ENCODE measurements at regions not wholly inside any gene's neighbourhood (a gene's known extent, or its start where the extent isn't known, plus 50 kb on each side); places are given as distances from the start of the nearest gene placed in this dataset.

DNA sequence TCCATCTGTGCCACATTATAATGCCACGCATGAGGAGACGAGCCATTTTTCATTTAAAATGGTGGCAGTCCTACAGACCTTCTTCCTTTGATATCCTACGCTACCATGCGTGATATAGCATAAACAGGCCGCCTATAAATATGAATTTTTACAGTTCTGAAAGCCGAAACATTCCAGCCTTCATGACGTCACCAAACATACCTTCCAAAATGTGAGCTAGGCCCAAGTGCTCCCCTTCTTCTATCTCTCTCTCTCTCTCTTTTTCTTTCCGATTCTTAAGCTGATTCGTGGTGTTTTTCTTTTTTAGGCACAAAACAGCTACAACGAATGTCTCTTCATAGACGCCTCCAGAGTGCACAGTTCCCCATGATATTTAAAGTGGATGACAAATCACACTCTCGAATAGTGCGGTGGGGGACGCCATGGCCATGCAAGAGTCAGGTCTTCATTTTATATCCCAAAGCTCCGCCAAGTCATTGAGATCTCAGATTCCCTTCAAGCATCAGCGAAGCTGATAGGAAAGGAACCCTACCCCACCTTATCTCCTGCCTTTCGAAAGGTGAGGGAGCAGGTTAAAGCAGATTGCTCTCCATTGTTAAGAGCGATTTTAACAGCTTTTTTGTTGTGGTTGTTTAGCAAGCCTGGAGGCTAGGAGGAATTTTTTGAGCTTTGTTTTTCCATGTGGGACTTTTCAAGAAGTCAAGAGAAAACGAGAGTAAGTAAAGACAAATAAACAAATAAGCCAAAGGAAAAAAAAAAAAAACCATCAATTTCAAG lies 436.3 kb downstream of the CMPK2 start:
- Histone ChIP-seq H3K27ac (no peak overlapping the region), H3F3A (ENCODE audit: insufficient read depth, low read depth) (no peaks in the 10 kb centered on the region), H3K9me3 (ENCODE audit: insufficient read depth, low read depth) (no peaks in the 10 kb centered on the region), H3K27me3 (ENCODE audit: insufficient read depth, low read depth) (peaks cover 11% of the 10 kb centered on the region), H3K36me3 (ENCODE audit: low read depth) (no peaks in the 10 kb centered on the region), H2AFZ (no peak overlapping the region), H3K79me2 (ENCODE audit: low read depth) (no peaks in the 10 kb centered on the region), H4K20me1 (ENCODE audit: insufficient read depth) (no peaks in the 10 kb centered on the region), H3K9me2 (ENCODE audit: insufficient read depth) (no peaks in the 10 kb centered on the region), H3K4me2 (no peak overlapping the region), H3K4me3 (no peak overlapping the region), H3K4me1 (replicated peaks; ENCODE audit: insufficient read depth) (no peaks in the 10 kb centered on the region)
- TF ChIP-seq, protein P1, sequence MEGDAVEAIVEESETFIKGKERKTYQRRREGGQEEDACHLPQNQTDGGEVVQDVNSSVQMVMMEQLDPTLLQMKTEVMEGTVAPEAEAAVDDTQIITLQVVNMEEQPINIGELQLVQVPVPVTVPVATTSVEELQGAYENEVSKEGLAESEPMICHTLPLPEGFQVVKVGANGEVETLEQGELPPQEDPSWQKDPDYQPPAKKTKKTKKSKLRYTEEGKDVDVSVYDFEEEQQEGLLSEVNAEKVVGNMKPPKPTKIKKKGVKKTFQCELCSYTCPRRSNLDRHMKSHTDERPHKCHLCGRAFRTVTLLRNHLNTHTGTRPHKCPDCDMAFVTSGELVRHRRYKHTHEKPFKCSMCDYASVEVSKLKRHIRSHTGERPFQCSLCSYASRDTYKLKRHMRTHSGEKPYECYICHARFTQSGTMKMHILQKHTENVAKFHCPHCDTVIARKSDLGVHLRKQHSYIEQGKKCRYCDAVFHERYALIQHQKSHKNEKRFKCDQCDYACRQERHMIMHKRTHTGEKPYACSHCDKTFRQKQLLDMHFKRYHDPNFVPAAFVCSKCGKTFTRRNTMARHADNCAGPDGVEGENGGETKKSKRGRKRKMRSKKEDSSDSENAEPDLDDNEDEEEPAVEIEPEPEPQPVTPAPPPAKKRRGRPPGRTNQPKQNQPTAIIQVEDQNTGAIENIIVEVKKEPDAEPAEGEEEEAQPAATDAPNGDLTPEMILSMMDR (conservative IDR thresholded peaks at IDR 0.05) = no peak
- TF ChIP-seq EZH2 (IDR thresholded peaks at IDR 0.05; ENCODE audit: low read depth) = no peak
- ChIA-PET CTCF (no interaction called here), POLR2A (ENCODE audit: unreplicated experiment) (interaction anchor here (0.7 kb wide), 1 partner anchor 48 kb away, joined by 27 read pairs; no protein-coding TSS in a partner anchor)
- no peak for DNase-seq
- BruUV-seq (replicated peaks) = no TSS peak
- intact Hi-C loops (cut with micrococcal nuclease; ENCODE audit: unreplicated experiment) = no loop called here

DNA sequence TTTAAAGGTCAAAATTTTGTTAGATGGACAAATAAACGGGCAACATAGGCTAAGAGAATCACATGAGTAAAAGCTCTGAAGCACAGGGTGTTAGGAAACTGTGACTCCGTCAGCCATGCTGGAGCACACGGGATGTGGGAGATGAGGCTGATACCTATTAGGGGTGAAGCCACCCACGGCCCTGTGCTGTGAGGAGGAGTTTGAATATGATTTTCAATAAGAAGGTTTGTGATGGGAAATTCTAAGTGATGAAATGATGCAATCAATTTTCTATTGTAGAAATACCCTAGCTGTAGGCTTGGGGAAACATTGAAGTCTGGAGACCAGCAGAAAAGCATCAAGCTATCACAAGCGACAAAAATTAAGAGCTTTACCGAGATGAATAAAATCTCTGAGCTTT lies 431.3 kb downstream of the CMPK2 start:
- peaks cover 57% of the 10 kb centered on the region for H3K27me3 ChIP-seq (ENCODE audit: insufficient read depth, low read depth)
- no peak overlapping the region for H2AFZ ChIP-seq
- H3K79me2 ChIP-seq (ENCODE audit: low read depth) = no peaks in the 10 kb centered on the region
- H3K36me3 ChIP-seq (ENCODE audit: low read depth) = no peaks in the 10 kb centered on the region
- H3F3A ChIP-seq (ENCODE audit: insufficient read depth, low read depth) = no peaks in the 10 kb centered on the region
- H3K4me3 ChIP-seq = no peak overlapping the region
- H3K9me3 ChIP-seq (ENCODE audit: insufficient read depth, low read depth) = no peaks in the 10 kb centered on the region
- no peak for DNase-seq
- no peaks in the 10 kb centered on the region for H4K20me1 ChIP-seq (ENCODE audit: insufficient read depth)
- CTCF ChIA-PET = no interaction called here
- TF ChIP-seq, protein P1 (conservative IDR thresholded peaks at IDR 0.05) = no peak
- no peak for TF ChIP-seq EZH2 (IDR thresholded peaks at IDR 0.05; ENCODE audit: low read depth)
- H3K27ac ChIP-seq = no peak overlapping the region
- intact Hi-C loops (cut with micrococcal nuclease; ENCODE audit: unreplicated experiment) = no loop called here
- H3K9me2 ChIP-seq (ENCODE audit: insufficient read depth) = no peaks in the 10 kb centered on the region
- no TSS peak for BruUV-seq (replicated peaks)
- no peak overlapping the region for H3K4me2 ChIP-seq
- POLR2A ChIA-PET (ENCODE audit: unreplicated experiment) = no interaction called here
- no peaks in the 10 kb centered on the region for H3K4me1 ChIP-seq (replicated peaks; ENCODE audit: insufficient read depth)

DNA sequence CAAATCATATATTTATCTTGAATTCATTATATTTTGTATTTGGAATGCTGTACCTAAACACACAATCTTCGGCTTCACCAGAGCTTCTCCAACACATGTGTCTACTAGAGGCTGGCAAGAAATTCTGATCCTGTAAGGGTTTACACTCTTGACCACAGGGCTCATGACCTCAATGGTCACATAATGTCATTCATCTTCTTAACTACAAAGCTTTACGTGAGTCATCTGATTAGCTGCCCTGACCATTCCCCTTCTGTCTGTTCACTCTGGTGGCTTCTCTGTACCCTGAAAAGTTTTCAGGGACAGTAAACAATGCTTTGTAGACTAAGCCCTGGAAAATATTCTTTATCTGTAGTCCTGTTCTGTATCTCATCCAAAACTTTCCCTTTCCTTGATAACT lies 423.9 kb downstream of the CMPK2 start:
- Histone ChIP-seq H3K4me2 (no peak overlapping the region), H4K20me1 (ENCODE audit: insufficient read depth) (no peaks in the 10 kb centered on the region), H3F3A (ENCODE audit: insufficient read depth, low read depth) (no peaks in the 10 kb centered on the region), H3K27me3 (ENCODE audit: insufficient read depth, low read depth) (peaks cover 22% of the 10 kb centered on the region; the same call in 1 of the 2 replicates), H3K79me2 (ENCODE audit: low read depth) (no peaks in the 10 kb centered on the region), H3K27ac (no peak overlapping the region), H3K9me2 (ENCODE audit: insufficient read depth) (no peaks in the 10 kb centered on the region), H3K4me1 (replicated peaks; ENCODE audit: insufficient read depth) (no peaks in the 10 kb centered on the region), H2AFZ (no peak overlapping the region), H3K4me3 (no peak overlapping the region), H3K36me3 (ENCODE audit: low read depth) (no peaks in the 10 kb centered on the region), H3K9me3 (ENCODE audit: insufficient read depth, low read depth) (no peaks in the 10 kb centered on the region)
- ChIA-PET POLR2A (ENCODE audit: unreplicated experiment) (no interaction called here), CTCF (no interaction called here)
- DNase-seq = no peak
- BruUV-seq (replicated peaks) = no TSS peak
- no peak for TF ChIP-seq EZH2 (IDR thresholded peaks at IDR 0.05; ENCODE audit: low read depth)
- TF ChIP-seq, protein P1 (conservative IDR thresholded peaks at IDR 0.05) = no peak
- intact Hi-C loops (cut with micrococcal nuclease; ENCODE audit: unreplicated experiment) = no loop called here

All from PC-9 (cell line).